Stimulated activated CD4-positive, alpha-beta T cell treated with anti-CD3 and anti-CD28 coated beads, Interleukin-12 subunit alpha, Interleukin-12 subunit beta, amount 100 ng/mL, for 48 hours (primary cell): ENCODE measurements at regions not wholly inside any gene's neighbourhood (a gene's known extent, or its start where the extent isn't known, plus 50 kb on each side); places are given as distances from the start of the nearest gene placed in this dataset.
"Not testable (repeated sequence)": the region's sequence is repeated elsewhere in the genome, so short reads cannot be mapped to it uniquely, and the experiment has no call there.

Source experiments
- DNase-seq, 3 donors: peaks; one replicate each; pipeline ENCODE4 v3.0.0-alpha.2; 2020; ENCODE audit warnings: low read depth in 2 of 3, low spot score in 1 of 3

- no peak for DNase-seq
These were observed 132.6 kb downstream of the CUL2 start for GRCh38 chr10:34957531-34957930.

GRCh38 chr10:34956756-34957155 is 133.4 kb downstream of the CUL2 start:
- DNase-seq, result no peak

GRCh38 chr10:34955391-34955790 is 134.8 kb downstream of the CUL2 start:
- no peak for DNase-seq

GRCh38 chr10:34954142-34954541 is 136.0 kb downstream of the CUL2 start:
- DNase-seq, result no peak

- DNase-seq, result peak; percentile 18 to 52 (median 18)
These were observed 136.3 kb upstream of the PARD3 start for GRCh38 chr10:34951263-34951887.

- DNase-seq, result not testable (repeated sequence)
These were observed 130.9 kb upstream of the PARD3 start for GRCh38 chr10:34945951-34946522.

GRCh38 chr10:34941471-34942357 is 126.6 kb upstream of the PARD3 start:
- no peak for DNase-seq

GRCh38 chr10:34940436-34940835 is 125.3 kb upstream of the PARD3 start:
- DNase-seq, result no peak

GRCh38 chr10:34938399-34938670 is 123.2 kb upstream of the PARD3 start:
- no peak for DNase-seq

- DNase-seq, result not testable (repeated sequence)
These were observed 122.7 kb upstream of the PARD3 start for GRCh38 chr10:34937643-34938398.

- no peak for DNase-seq
These were observed 121.0 kb upstream of the PARD3 start for GRCh38 chr10:34936061-34936460.

GRCh38 chr10:34933676-34934075 is 118.6 kb upstream of the PARD3 start:
- DNase-seq, result no peak

GRCh38 chr10:34932235-34932634 is 117.1 kb upstream of the PARD3 start:
- DNase-seq, result no peak

GRCh38 chr10:34931216-34931615 is 116.1 kb upstream of the PARD3 start:
- DNase-seq, result no peak

- DNase-seq, result no peak
These were observed 107.0 kb upstream of the PARD3 start for GRCh38 chr10:34922138-34922537.

- DNase-seq, result no peak
These were observed 105.5 kb upstream of the PARD3 start for GRCh38 chr10:34920578-34920977.

GRCh38 chr10:34918776-34919315 is 103.8 kb upstream of the PARD3 start:
- DNase-seq, result no peak

- DNase-seq, result no peak
These were observed 103.1 kb upstream of the PARD3 start for GRCh38 chr10:34918060-34918775.

- DNase-seq, result no peak
These were observed 101.2 kb upstream of the PARD3 start for GRCh38 chr10:34916314-34916713.

- no peak for DNase-seq
These were observed 97.7 kb upstream of the PARD3 start for GRCh38 chr10:34912771-34913170.
